ENCODE measurements at regions not wholly inside any gene's neighbourhood (a gene's known extent, or its start where the extent isn't known, plus 50 kb on each side); places are given as distances from the start of the nearest gene placed in this dataset.

DNA sequence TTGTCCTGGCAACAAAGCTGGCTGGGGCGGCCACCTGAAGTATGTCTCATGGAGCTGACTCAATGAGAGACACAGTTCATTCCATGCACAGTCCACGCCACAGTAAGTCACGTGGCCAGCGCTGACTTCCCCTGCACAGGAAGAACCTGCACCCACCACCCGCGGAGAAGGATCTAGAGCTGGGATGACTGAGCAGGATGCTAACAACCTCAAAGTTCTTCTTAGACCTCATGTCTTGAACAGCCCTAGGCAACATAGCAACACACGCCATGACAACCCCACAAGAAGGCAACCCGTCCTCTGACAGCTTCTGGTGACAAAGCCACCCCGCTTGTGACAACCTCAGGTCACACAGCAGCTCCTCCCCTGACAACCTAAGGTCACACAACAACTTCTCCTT is 76.9 kb upstream of the B3GAT1 start:
- Histone ChIP-seq H3K36me3 (no peaks in the 10 kb centered on the region), H3K4me3 (no peak overlapping the region), H3K27me3 (no peaks in the 10 kb centered on the region), H3K9me3 (no peaks in the 10 kb centered on the region)
- no peak for DNase-seq

DNA sequence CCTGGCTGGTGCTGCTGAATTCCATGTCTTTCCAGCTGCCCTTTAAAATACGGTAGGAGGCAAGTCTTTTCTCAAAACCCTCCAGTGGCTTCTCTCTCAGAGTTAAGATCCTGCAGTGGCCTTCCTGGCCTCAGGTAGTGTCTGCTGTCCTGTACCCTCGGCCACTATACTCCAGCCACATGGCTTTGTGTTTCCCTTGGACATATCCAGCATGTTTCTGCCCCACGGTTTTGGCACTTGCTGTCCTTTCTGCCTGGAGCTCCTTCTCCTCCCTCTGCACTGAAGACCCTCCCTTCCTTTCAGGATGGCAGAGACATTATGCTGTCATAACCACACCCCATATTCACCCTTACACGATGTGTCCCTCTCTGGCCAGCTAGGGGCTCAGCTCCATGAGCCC is 76.5 kb upstream of the B3GAT1 start:
- H3K4me3 ChIP-seq: no peak overlapping the region

DNA sequence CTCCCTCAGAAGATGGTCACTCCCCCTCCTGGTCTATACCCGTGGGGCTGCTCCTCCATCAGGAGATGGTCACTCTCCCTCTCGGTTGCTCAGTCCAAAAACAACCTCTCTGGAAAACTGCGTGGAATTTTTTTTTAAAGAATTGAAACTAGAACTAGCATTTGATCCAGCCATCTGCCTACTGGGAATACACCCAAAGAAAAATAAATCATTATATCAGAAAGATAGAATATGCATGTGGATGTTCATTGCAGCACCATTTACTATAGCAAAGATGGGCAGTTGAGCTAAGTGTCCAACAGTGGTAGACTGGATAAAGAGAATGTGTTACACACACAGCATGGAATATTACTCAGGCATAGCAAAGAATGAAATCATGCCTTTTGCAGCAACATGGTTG is 75.7 kb upstream of the B3GAT1 start:
- Histone ChIP-seq H3K27me3 (no peaks in the 10 kb centered on the region), H3K9me3 (no peaks in the 10 kb centered on the region), H3K36me3 (no peaks in the 10 kb centered on the region), H3K4me3 (no peak overlapping the region)
- no peak for DNase-seq

More for the DNA sequence above, 76.5 kb upstream of the B3GAT1 start:
- H3K36me3 ChIP-seq: no peaks in the 10 kb centered on the region
- no peaks in the 10 kb centered on the region for H3K27me3 ChIP-seq
- DNase-seq: no peak
- H3K9me3 ChIP-seq: no peaks in the 10 kb centered on the region

DNA sequence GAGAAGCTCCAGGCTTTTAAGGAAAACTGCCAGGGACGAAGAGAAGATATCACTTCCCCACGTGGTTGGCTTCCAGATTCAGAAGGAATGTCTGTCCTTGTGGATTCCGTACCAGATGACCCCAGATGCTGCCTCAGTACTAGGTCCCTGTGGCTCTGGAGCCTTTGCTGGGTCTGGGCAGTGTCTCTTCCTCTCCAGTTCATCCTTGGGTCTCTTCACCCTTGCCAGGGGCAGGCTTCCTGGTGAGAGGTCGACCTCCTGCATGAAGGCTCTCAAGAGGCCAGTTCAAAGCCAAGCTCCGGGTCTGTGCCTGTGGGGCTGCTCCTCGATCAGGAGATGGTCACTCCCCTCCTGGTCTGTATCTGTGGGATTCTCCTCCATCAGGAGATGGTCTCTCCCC is 74.7 kb upstream of the B3GAT1 start:
- H3K4me3 ChIP-seq: no peak overlapping the region
- H3K27me3 ChIP-seq: no peaks in the 10 kb centered on the region
- no peak for DNase-seq
- H3K9me3 ChIP-seq: no peaks in the 10 kb centered on the region
- H3K36me3 ChIP-seq: no peaks in the 10 kb centered on the region

DNA sequence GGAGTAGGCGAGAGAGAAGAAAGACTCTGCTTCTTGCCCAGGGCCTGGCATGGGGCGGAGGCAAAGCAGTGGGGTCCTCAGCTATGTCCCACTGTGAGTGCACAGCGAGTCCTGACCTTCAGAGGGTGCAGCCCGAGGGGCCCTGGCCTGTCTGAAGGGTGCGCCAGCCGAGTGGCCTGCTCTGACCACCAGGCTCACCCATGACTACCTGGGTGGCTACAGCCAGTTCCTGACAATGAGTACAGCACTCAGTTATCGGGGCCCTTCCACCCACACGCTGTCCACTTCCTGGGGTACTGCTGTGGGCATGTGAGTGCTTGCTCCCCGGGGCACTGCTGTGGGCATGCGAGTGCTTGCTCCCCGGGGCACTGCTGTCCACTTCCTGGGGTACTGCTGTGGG is 74.1 kb upstream of the B3GAT1 start:
- Histone ChIP-seq H3K36me3 (no peaks in the 10 kb centered on the region), H3K9me3 (no peaks in the 10 kb centered on the region), H3K4me3 (no peak overlapping the region), H3K27me3 (no peaks in the 10 kb centered on the region)
- no peak for DNase-seq

DNA sequence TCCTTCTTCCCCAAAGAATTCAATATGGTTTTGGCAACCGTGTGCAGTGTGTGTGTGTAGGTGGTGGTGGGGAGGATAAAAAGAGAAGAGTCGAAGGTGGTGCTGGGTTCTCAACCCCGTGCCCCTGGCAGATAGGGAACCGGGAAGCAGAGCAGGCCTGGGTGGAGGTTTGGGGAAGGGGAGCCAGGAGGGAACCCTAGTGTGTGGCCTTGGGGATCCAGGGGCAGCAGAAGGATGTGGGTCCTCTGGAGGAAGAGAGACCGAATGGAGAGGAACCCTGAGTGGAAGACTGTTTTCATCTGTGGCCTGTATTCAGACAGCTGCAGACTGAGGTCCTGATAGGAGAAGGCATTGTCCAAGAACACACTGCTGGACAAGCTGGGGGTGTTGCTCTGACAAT is 73.3 kb upstream of the B3GAT1 start:
- H3K4me3 ChIP-seq: no peak overlapping the region
- no peaks in the 10 kb centered on the region for H3K27me3 ChIP-seq
- no peaks in the 10 kb centered on the region for H3K36me3 ChIP-seq
- no peak for DNase-seq
- no peaks in the 10 kb centered on the region for H3K9me3 ChIP-seq

DNA sequence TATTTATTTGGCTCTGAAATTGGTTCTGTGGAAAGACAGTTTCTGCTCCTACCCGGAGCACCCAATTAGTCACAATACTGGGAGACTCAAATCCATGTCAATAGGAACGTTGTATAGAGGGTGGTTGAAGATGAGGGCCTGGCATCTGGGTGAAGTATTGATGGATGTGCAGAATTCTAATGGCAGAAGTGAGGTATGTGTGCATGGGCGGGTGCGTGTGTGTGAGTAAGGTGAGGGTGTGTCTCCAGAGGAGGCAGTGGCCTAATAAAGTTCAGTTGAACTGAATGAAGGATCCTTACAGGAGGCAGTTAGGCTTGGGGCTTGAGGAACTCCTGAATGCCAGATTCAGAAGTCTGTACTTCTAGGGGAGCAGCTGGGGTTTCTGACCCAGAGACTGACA is 71.8 kb upstream of the B3GAT1 start:
- H3K4me3 ChIP-seq: no peak overlapping the region
- no peaks in the 10 kb centered on the region for H3K27me3 ChIP-seq
- no peak for DNase-seq
- H3K9me3 ChIP-seq: no peaks in the 10 kb centered on the region
- H3K36me3 ChIP-seq: no peaks in the 10 kb centered on the region

DNA sequence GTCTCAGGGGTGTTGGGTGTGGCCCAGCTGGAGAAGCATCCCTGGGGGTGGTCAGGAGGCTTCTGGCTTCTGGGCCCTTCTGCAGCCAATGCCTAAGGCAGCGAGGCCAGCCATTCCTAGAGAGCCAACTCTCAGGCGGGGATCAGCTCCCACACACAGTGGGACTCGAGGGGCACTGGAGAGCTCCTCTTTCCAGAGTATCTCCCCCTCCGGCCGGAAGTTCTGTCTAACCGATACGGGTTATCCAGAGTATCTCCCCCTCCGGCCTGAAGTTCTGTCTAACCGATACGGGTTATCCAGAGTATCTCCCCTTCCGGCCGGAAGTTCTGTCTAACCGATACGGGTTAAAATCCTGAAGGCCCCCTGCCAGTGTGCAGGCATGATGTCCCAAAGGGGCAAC is 71.2 kb upstream of the B3GAT1 start:
- H3K27me3 ChIP-seq: no peaks in the 10 kb centered on the region
- no peak overlapping the region for H3K4me3 ChIP-seq
- H3K36me3 ChIP-seq: no peaks in the 10 kb centered on the region
- no peaks in the 10 kb centered on the region for H3K9me3 ChIP-seq
- DNase-seq: no peak

DNA sequence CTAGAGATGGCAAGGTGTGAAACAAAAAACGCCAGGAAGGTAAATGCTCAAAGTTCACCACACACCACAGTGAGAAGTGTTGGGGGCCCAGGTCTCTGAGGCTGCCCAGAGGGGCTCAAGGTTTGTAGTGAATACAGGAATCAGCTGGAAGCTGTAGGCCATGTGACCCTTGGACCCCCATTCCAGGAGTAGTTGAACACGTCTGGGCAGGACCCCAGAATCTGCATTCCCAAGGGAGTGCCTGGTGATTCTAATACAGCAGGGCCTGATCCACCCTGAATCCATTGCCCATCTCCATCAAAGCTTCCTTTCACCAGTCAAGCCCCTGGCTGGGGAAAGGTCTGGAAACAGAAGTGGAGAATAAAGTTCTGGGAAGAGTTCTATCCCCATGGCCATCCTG is 70.8 kb upstream of the B3GAT1 start:
- Histone ChIP-seq H3K36me3 (no peaks in the 10 kb centered on the region), H3K27me3 (no peaks in the 10 kb centered on the region), H3K9me3 (no peaks in the 10 kb centered on the region), H3K4me3 (no peak overlapping the region)
- no peak for DNase-seq

DNA sequence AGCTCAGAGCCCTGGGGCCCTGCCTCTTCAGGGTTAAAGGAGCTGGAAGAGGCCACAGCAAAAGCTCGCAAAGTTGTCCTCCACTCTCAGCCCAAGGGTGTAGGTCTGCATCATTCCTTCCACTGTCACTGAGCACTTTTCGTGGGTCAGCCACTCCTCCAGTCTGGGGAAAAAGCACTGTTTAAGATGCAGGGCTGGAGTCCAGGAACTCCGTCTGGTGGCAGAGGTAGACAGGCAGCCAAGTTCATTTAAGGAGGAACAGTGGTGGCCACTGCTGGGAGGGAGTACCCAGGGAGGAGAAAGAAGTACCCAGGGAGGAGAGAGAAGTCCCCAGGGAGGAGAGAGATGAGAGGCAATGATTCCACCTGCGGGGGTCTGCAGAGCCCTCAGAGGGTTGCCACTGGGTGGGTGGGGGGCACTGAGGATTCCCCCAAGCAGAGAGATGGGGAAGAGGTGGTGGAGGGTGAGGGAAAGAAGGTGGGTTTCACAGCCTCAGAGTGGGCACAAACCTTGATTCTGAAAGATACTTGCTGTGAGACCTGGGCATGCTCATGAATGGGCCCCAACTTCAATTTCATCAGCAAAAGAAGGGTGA is 70.0 kb upstream of the B3GAT1 start:
- no peak overlapping the region for H3K4me3 ChIP-seq

DNA sequence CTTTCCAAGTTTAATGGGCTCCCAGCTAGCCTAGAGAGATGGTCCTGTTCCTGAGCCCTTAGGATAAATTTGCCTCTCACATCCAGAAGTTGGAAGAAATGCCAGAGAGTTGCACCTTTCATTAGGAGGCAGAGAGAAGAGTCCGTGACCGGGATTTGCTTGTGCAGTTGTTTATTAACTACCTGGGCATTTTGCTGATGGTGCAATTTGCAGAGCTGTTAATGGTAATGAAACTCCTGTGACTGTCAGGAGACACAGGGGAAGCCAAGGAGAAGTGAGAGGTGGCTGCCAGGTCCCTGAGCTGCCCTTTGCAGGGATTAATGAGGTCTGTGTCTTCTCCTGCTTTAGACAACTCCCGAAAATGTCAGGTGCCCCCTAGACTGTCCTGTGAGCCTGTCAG is 69.1 kb upstream of the B3GAT1 start:
- Histone ChIP-seq H3K27me3 (no peaks in the 10 kb centered on the region), H3K4me3 (no peak overlapping the region), H3K9me3 (no peaks in the 10 kb centered on the region), H3K36me3 (no peaks in the 10 kb centered on the region)
- DNase-seq: no peak

More for the DNA sequence above, 70.0 kb upstream of the B3GAT1 start:
- H3K27me3 ChIP-seq: no peaks in the 10 kb centered on the region
- DNase-seq: no peak
- no peaks in the 10 kb centered on the region for H3K9me3 ChIP-seq
- no peaks in the 10 kb centered on the region for H3K36me3 ChIP-seq

DNA sequence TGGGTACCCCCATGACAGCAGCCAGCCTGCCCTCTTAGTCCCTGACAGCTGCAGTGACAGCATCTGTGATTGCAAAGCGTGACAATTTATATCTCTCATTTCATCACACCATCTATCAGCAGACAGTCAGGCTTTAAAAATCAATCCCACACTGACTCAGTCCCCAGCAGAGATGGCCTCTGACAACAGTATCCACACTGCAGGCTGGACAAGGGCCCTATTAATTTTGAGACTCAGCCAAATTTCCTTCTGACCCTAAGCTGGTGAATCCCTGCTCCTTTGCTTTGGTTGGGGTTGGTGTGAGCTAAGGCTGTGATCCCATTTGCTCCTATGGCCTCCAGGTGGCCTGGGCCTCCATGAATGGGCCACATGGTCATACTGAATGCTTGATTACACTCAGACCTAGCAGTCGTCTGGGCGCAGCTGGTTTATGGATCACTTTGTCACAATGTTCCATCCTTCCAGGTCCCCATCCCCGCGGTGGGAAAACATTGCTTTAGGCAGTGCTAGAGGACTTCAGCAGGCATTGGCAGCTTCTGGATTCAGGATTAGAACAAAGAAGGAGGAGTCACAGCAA is 68.2 kb upstream of the B3GAT1 start:
- Histone ChIP-seq H3K27me3 (no peaks in the 10 kb centered on the region), H3K9me3 (no peaks in the 10 kb centered on the region), H3K4me3 (no peak overlapping the region), H3K36me3 (no peaks in the 10 kb centered on the region)
- DNase-seq: no peak

DNA sequence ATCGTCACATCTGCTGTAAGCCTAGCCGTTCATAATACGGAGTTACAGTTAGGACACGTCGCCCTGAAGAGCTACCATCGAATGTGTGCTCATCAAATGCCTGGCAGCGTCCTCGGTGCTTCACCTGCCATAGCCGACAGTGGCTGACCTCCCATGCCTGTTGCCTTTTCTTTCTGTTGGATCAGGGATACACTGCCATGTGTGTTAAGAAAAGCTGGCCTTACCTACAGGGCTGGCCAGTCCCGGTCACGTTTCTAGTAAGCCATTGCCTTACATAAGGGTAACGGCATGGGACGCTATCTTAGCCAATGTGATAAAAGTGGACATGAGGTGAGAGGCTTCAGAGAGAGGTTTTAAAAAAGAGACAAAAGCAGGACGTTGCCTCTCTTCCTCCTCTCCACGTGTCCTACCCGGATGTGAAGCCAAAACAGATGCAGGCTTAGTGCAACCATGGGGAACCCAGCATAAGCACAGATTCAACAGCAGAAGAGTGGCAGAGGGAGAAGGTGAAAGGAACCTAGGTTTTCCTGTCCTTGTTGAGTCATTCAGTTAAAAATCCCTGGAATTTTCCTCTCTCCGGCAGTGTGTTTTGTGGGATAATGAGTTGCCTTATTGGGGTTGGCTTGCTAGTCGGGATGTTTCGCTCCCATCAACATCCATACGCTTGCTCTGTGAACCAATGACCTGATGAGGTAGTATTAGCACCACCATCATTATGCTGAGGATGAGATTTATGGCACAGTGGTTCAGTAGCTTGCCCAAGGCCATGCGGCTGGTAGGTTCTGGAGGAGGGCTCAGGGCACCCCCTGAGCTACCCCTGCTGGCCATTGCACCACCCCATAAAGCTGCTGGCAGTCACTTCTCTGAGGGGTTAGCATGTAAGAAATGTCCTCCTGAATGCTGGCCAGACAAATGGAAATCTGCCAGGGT is 67.4 kb upstream of the B3GAT1 start:
- DNase-seq: no peak
- no peak overlapping the region for H3K4me3 ChIP-seq
- no peaks in the 10 kb centered on the region for H3K36me3 ChIP-seq
- no peaks in the 10 kb centered on the region for H3K9me3 ChIP-seq
- H3K27me3 ChIP-seq: no peaks in the 10 kb centered on the region

DNA sequence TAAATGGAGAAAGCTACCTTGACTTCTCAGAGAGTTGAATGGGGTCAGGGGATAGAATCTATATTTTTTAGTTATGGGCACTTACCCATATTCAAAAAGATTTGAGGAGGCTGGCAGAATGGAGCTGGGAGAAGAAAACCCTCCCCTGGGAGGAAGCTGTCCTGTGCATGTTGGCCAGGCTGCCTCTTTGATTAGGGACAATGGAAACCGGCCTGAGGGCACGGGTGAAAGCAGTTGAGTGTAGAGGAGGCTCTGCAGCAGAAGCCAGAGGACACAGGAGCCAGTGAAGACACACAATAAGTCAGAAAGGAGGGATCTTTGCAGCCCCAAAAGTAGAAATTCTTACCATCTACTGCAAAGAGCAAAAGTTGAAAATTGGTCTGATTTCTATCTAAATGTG is 66.6 kb upstream of the B3GAT1 start:
- no peak for DNase-seq
- H3K9me3 ChIP-seq: no peaks in the 10 kb centered on the region
- H3K36me3 ChIP-seq: no peaks in the 10 kb centered on the region

DNA sequence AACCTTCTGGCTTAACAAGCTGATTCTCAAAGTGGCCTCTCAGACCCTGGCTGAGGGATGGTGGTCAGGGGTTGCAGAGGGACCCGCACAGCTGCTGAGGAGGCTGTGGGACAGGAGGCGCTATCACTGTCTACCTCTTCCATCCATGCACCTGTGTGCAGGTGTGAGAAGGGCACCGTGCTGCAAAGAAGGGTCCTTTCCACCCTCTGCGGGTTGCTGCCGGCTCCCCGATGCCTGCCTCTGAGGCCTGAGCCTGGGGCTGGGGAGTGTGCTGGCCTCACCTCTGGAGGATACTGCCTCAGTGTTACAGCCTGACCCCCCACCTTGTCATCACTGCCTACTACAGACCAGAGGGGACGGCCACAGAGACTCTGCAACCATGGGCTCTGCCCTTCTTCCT is 66.1 kb upstream of the B3GAT1 start:
- Histone ChIP-seq H3K9me3 (no peaks in the 10 kb centered on the region), H3K36me3 (no peaks in the 10 kb centered on the region), H3K27me3 (no peaks in the 10 kb centered on the region), H3K4me3 (no peak overlapping the region)
- DNase-seq: no peak

More for the DNA sequence above, 66.6 kb upstream of the B3GAT1 start:
- H3K4me3 ChIP-seq: no peak overlapping the region
- H3K27me3 ChIP-seq: no peaks in the 10 kb centered on the region

DNA sequence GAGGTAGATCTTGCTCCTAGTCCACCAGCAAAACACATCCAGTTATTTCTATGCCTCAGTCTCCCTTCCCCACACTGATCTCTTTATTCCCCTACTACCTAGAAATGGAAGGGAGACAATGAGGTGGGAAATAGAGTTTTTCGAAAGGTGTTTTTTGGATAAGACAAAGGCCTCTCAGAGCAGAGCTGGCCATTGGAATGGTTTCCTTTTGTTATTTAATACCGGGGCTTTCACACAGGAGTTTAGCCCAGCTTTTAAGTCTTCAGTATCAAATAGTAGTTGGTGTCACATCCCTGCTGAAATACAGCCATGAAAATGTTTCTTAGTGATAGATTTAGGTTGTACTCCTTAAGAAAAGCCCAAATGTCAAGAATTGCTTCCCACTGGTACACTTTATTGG is 65.4 kb upstream of the B3GAT1 start:
- Histone ChIP-seq H3K36me3 (no peaks in the 10 kb centered on the region), H3K9me3 (no peaks in the 10 kb centered on the region), H3K27me3 (no peaks in the 10 kb centered on the region), H3K4me3 (no peak overlapping the region)
- no peak for DNase-seq

DNA sequence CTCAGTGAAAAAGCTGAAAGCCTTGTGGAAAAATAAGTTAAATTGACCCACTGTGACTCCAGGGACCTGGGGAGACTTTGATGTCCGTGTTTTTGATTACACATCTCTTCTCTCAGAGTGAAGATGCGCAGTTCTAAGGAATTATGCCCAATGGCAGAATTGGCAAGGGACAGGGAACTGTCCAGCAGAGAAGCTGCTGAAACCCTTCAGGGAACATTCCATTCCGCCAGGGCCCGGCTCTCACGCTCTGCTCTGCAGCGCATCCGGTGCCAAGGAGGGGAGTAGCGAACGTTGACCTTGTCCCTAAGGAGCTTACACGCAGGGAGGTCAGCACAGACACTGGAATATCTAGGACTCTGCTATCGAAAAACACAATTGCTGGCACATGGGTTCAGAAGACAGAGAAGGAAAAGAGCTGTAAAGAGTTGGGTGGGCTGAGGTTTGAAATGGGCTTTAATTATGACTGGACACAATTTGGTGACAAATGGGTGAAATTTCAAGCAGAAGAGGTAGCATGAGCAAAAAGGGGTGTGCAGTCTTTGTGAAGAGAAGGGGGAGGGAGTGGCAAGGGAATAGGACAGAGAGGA is 64.5 kb upstream of the B3GAT1 start:
- no peaks in the 10 kb centered on the region for H3K27me3 ChIP-seq
- peak; percentile 12 for DNase-seq
- H3K9me3 ChIP-seq: no peaks in the 10 kb centered on the region
- no peaks in the 10 kb centered on the region for H3K36me3 ChIP-seq
- no peak overlapping the region for H3K4me3 ChIP-seq
